Kidney (tissue), 13 donors: ENCODE measurements at regions not wholly inside any gene's neighbourhood (a gene's known extent, or its start where the extent isn't known, plus 50 kb on each side); places are given as distances from the start of the nearest gene placed in this dataset.
"Not testable (repeated sequence)": the region's sequence is repeated elsewhere in the genome, so short reads cannot be mapped to it uniquely, and the experiment has no call there.

ENCODE experiments used
- DNase-seq, 5 donors: peaks; one replicate each; pipeline ENCODE4 v3.0.0-alpha.2; 2013 to 2020
- FAIRE-seq: peaks from 2 replicates; lab custom pipeline; 2012; peaks lifted over from hg19 to GRCh38; lab: Jason Lieb, UNC
- H3K27ac ChIP-seq, 2 donors: one replicate each; pipeline ENCODE4 v1.7.0; 2013; ENCODE audit warnings: low read depth in 2 of 2, low read length in 2 of 2, inconsistent platforms in 1 of 2
- H3K27me3 ChIP-seq: one replicate; pipeline ENCODE4 v1.7.1; 2013; ENCODE audit warnings: low read length, inconsistent platforms; ENCODE audit not compliant: control insufficient read depth, insufficient read depth
- H3K36me3 ChIP-seq, 3 donors: one replicate each; pipeline versions ENCODE4 v1.7.0 to v1.7.1; 2013; ENCODE audit warnings: low read length in 3 of 3, control low read depth in 1 of 3, inconsistent platforms in 1 of 3; ENCODE audit not compliant: insufficient read depth in 3 of 3, control insufficient read depth in 2 of 3
- H3K4me1 ChIP-seq, 3 donors: one replicate each; pipeline versions ENCODE4 v1.7.0 to v1.7.1; 2013; ENCODE audit warnings: low read length in 3 of 3, inconsistent platforms in 1 of 3, low read depth in 1 of 3; ENCODE audit not compliant: control insufficient read depth in 2 of 3, insufficient read depth in 2 of 3
- H3K4me3 ChIP-seq, 3 donors: one replicate each; pipeline versions ENCODE4 v1.7.0 to v1.8.1; 2013; ENCODE audit warnings: low read length in 3 of 3, control low read depth in 1 of 3, inconsistent platforms in 1 of 3
- H3K9ac ChIP-seq, 3 donors: one replicate each; pipeline versions ENCODE4 v1.7.0 to v1.7.1; 2013; ENCODE audit warnings: low read length in 3 of 3, control low read depth in 1 of 3, inconsistent platforms in 1 of 3
- H3K9me3 ChIP-seq, 3 donors: one replicate each; pipeline versions ENCODE4 v1.7.0 to v1.7.1; 2013; ENCODE audit warnings: low read length in 3 of 3, control low read depth in 1 of 3, inconsistent platforms in 1 of 3; ENCODE audit not compliant: control insufficient read depth in 2 of 3, insufficient read depth in 1 of 3
- intact Hi-C: fragments of 100-400 bp; cut with DNase I; formaldehyde crosslinking; loops from one replicate; pipeline ENCODE4 v1.11.1; 2022
- TF ChIP-seq, protein P1 (sequence below): IDR thresholded peaks from 3 replicates; pipeline ENCODE4 v1.5.1; 2012; ENCODE audit warnings: mild to moderate bottlenecking, moderate library complexity, borderline replicate concordance; ENCODE audit not compliant: insufficient read depth; ENCODE audit errors: extremely low read depth
- donor health status: control.
- donor health status: control.
- donor health status: control.
- donor health status: control.
- donor health status: control.
- donor health status: DM: yes; HTN: yes; CAD: no.
- donor health status: Normal renal cell carcinoma (clear cell type).

GRCh38 chrX:122135070-122135469 lies 1049.0 kb upstream of the GRIA3 start:
- H3K27ac ChIP-seq, result no peak overlapping the region
- FAIRE-seq, result no peak
- H3K9me3 ChIP-seq, result no peaks in the 10 kb centered on the region
- no peaks in the 10 kb centered on the region for H3K36me3 ChIP-seq
- intact Hi-C loops, result no loop called here
- H3K4me1 ChIP-seq, result no peaks in the 10 kb centered on the region
- no peak overlapping the region for H3K9ac ChIP-seq
- no peaks in the 10 kb centered on the region for H3K27me3 ChIP-seq
- no peak for DNase-seq
- H3K4me3 ChIP-seq, result no peak overlapping the region
- TF ChIP-seq, protein P1, sequence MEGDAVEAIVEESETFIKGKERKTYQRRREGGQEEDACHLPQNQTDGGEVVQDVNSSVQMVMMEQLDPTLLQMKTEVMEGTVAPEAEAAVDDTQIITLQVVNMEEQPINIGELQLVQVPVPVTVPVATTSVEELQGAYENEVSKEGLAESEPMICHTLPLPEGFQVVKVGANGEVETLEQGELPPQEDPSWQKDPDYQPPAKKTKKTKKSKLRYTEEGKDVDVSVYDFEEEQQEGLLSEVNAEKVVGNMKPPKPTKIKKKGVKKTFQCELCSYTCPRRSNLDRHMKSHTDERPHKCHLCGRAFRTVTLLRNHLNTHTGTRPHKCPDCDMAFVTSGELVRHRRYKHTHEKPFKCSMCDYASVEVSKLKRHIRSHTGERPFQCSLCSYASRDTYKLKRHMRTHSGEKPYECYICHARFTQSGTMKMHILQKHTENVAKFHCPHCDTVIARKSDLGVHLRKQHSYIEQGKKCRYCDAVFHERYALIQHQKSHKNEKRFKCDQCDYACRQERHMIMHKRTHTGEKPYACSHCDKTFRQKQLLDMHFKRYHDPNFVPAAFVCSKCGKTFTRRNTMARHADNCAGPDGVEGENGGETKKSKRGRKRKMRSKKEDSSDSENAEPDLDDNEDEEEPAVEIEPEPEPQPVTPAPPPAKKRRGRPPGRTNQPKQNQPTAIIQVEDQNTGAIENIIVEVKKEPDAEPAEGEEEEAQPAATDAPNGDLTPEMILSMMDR, result no peak

GRCh38 chrX:122140219-122140618 lies 1043.9 kb upstream of the GRIA3 start:
- H3K9me3 ChIP-seq, H3K27ac ChIP-seq, FAIRE-seq, H3K4me1 ChIP-seq, intact Hi-C loops, H3K9ac ChIP-seq, H3K27me3 ChIP-seq, H3K4me3 ChIP-seq, H3K36me3 ChIP-seq, DNase-seq: not testable (repeated sequence)

DNA sequence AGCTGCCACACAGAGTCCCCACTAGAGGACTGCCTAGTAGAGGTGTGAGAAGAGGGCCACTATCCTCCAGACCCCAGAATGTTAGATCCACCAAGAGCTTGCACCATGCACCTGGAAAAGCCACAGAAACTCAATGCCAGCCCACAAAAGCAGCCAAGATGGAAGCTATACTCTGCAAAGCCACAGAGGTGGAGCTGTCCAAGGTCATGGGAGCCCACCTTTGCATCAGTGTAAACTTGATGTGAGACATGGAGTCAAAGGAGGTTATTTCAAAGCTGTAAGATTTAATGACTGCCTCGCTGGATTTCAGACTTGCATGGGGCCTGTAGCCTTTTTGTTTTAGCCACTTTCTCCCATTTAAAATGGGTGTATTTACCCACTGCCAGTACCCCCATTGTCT lies 1030.1 kb upstream of the GRIA3 start:
- no peak for FAIRE-seq
- H3K27ac ChIP-seq, result no peak overlapping the region

DNA sequence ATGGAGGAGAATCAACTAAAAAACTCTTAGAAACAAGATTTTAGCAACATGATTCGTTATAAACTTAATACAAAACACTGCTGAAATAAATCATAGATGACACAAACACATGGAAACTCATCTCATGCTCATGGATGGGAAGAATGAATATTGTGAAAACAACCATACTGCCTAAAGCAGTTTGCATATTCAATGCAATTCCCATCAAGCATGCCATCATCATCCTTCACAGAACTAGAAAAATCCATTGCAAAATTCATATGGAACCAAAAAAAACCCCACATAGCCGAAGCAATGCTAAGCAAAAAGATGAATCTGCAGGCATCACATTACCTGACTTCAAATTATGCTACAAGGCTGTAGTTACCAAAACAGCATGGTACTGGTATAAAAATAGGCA lies 1015.8 kb upstream of the GRIA3 start:
- FAIRE-seq, result no peak

More for the DNA sequence above, 1030.1 kb upstream of the GRIA3 start:
- Histone ChIP-seq H3K4me3 (no peak overlapping the region), H3K36me3 (no peaks in the 10 kb centered on the region), H3K27me3 (no peaks in the 10 kb centered on the region), H3K4me1 (no peaks in the 10 kb centered on the region), H3K9me3 (no peaks in the 10 kb centered on the region), H3K9ac (no peak overlapping the region)
- intact Hi-C loops, result no loop called here
- no peak for DNase-seq
- TF ChIP-seq, protein P1, result no peak

More for the DNA sequence above, 1015.8 kb upstream of the GRIA3 start:
- no peaks in the 10 kb centered on the region for H3K4me1 ChIP-seq
- H3K27ac ChIP-seq, result no peak overlapping the region
- intact Hi-C loops, result no loop called here
- no peaks in the 10 kb centered on the region for H3K27me3 ChIP-seq
- no peak for DNase-seq
- H3K9ac ChIP-seq, result no peak overlapping the region
- H3K9me3 ChIP-seq, result no peaks in the 10 kb centered on the region
- no peak overlapping the region for H3K4me3 ChIP-seq
- TF ChIP-seq, protein P1, result no peak
- no peaks in the 10 kb centered on the region for H3K36me3 ChIP-seq
